A673 (cell line): ENCODE measurements at regions not wholly inside any gene's neighbourhood (a gene's known extent, or its start where the extent isn't known, plus 50 kb on each side); places are given as distances from the start of the nearest gene placed in this dataset.

Experiments
- BruUV-seq: library from RNA; stranded (reverse); fragments of 400-500 nt; replicated peaks from 2 replicates; lab custom pipeline; 2021; lab: Mats Ljungman, UMichigan
- CTCF ChIA-PET: fragments of 300-600 bp; sonication (Branson Sonifier 250); formaldehyde crosslinking; loops from one replicate; lab custom pipeline; 2022; ENCODE audit warnings: antibody characterized with exemption; lab: Charles Lee
- POLR2A ChIA-PET: fragments of 300-600 bp; sonication (Branson Sonifier 250); formaldehyde crosslinking; loops from one replicate; lab custom pipeline; 2022; ENCODE audit warnings: antibody characterized with exemption; ENCODE audit not compliant: low non-redundant PET; lab: Charles Lee
- DNase-seq: peaks from one replicate; pipeline ENCODE4 v3.0.0-alpha.2; 2015; ENCODE audit warnings: low spot score
- H3K27ac ChIP-seq: fragments of 200-600 bp; sonication (generic); 2 replicates; pipeline ENCODE4 v1.5.1; 2016; ENCODE audit warnings: mixed run types, low read depth, mild to moderate bottlenecking, mixed read lengths, antibody characterized with exemption, low read length; ENCODE audit not compliant: poor library complexity, severe bottlenecking
- H3K27me3 ChIP-seq: fragments of 200-600 bp; sonication (generic); replicated peaks from 2 replicates; pipeline ENCODE4 v1.6.1; 2017; ENCODE audit warnings: mixed run types, low read depth, mild to moderate bottlenecking, mixed read lengths, antibody characterized with exemption, low read length; ENCODE audit not compliant: insufficient read depth, poor library complexity
- H3K36me3 ChIP-seq: fragments of 200-600 bp; sonication (generic); 2 replicates; pipeline ENCODE4 v1.6.1; 2016; ENCODE audit warnings: mixed run types, mild to moderate bottlenecking, mixed read lengths, antibody characterized with exemption, low read length; ENCODE audit not compliant: insufficient read depth, poor library complexity, severe bottlenecking
- H3K4me1 ChIP-seq: fragments of 200-600 bp; sonication (generic); 2 replicates; pipeline ENCODE4 v1.6.1; 2017; ENCODE audit warnings: mixed run types, mild to moderate bottlenecking, mixed read lengths, antibody characterized with exemption, low read length; ENCODE audit not compliant: insufficient read depth, poor library complexity, severe bottlenecking
- H3K4me3 ChIP-seq: fragments of 200-600 bp; sonication (generic); 2 replicates; pipeline ENCODE4 v1.5.1; 2016; ENCODE audit warnings: low read depth, mixed run types, mild to moderate bottlenecking, mixed read lengths, low read length; ENCODE audit not compliant: poor library complexity, severe bottlenecking
- H3K9me3 ChIP-seq: fragments of 200-600 bp; sonication (generic); 2 replicates; pipeline ENCODE4 v1.6.1; 2016; ENCODE audit warnings: mixed run types, low read depth, mild to moderate bottlenecking, mixed read lengths, antibody characterized with exemption, low read length; ENCODE audit not compliant: poor library complexity, severe bottlenecking
- EZH2 ChIP-seq: fragments of 200-600 bp; sonication (generic); IDR thresholded peaks from 2 replicates; pipeline ENCODE4 v1.6.1; 2017; ENCODE audit warnings: borderline replicate concordance, low read depth, mild to moderate bottlenecking, mixed read lengths, antibody characterized with exemption, low read length; ENCODE audit not compliant: poor library complexity, severe bottlenecking
- intact Hi-C: fragments of 100-400 bp; cut with micrococcal nuclease; formaldehyde crosslinking; loops from one replicate; pipeline ENCODE4 v1.10.0; 2022; ENCODE audit not compliant: unreplicated experiment
- TF ChIP-seq, protein P1 (sequence below): fragments of 300-800, 200-600 bp; sonication (generic); conservative IDR thresholded peaks from 2 replicates; pipeline ENCODE4 v1.5.1; 2017; ENCODE audit warnings: low read depth, mild to moderate bottlenecking, antibody characterized with exemption, low read length, moderate library complexity, mixed read lengths

- CTCF ChIA-PET: no interaction called here
- Histone ChIP-seq H3K27me3 (no peaks in the 10 kb centered on the region), H3K4me1 (no peaks in the 10 kb centered on the region), H3K27ac (no peak overlapping the region), H3K36me3 (no peaks in the 10 kb centered on the region), H3K4me3 (no peak overlapping the region), H3K9me3 (peaks cover 15% of the 10 kb centered on the region)
- TF ChIP-seq EZH2: no peak
- TF ChIP-seq, protein P1, sequence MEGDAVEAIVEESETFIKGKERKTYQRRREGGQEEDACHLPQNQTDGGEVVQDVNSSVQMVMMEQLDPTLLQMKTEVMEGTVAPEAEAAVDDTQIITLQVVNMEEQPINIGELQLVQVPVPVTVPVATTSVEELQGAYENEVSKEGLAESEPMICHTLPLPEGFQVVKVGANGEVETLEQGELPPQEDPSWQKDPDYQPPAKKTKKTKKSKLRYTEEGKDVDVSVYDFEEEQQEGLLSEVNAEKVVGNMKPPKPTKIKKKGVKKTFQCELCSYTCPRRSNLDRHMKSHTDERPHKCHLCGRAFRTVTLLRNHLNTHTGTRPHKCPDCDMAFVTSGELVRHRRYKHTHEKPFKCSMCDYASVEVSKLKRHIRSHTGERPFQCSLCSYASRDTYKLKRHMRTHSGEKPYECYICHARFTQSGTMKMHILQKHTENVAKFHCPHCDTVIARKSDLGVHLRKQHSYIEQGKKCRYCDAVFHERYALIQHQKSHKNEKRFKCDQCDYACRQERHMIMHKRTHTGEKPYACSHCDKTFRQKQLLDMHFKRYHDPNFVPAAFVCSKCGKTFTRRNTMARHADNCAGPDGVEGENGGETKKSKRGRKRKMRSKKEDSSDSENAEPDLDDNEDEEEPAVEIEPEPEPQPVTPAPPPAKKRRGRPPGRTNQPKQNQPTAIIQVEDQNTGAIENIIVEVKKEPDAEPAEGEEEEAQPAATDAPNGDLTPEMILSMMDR: no peak
- POLR2A ChIA-PET: no interaction called here
- BruUV-seq: no TSS peak
- intact Hi-C loops: no loop called here
- no peak for DNase-seq
These were observed 136.7 kb upstream of the CHST15 start for GRCh38 chr10:124229989-124230634.

DNA sequence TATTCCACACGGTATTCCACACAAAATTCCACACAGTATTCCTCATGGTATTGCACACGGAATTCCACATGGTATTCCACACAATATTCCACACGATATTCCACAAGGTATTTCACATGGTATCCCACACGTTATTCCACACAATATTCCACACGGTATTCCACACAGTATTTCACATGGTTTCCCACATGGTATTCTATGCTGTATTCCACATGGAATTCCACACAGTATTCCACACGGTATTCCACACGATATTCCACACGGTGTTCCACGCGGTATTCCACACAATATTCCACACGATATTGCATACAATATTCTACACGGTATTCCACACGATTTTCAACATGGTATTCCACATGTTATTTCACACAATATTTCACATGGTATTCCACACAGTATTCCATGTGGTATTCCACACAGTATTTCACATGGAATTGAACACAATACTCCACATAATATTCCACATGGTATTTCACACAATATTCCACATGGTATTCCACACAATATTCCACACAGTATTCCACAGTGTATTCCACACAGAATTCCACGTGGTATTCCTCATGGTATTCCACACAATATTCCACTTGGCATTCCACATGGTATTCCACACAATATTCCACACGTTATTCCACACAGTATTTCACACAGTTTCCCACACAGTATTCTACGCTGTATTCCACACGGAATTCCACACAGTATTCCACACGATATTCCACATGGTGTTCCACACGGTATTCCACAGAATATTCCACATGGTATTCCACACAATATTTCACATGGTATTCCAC lies 136.0 kb upstream of the CHST15 start:
- Histone ChIP-seq H3K36me3 (no peaks in the 10 kb centered on the region), H3K27ac (no peak overlapping the region), H3K4me1 (no peaks in the 10 kb centered on the region), H3K27me3 (no peaks in the 10 kb centered on the region), H3K4me3 (no peak overlapping the region), H3K9me3 (peaks cover 15% of the 10 kb centered on the region)
- intact Hi-C loops: no loop called here
- TF ChIP-seq EZH2: no peak
- TF ChIP-seq, protein P1: no peak
- no TSS peak for BruUV-seq
- no peak for DNase-seq
- POLR2A ChIA-PET: no interaction called here
- CTCF ChIA-PET: no interaction called here

DNA sequence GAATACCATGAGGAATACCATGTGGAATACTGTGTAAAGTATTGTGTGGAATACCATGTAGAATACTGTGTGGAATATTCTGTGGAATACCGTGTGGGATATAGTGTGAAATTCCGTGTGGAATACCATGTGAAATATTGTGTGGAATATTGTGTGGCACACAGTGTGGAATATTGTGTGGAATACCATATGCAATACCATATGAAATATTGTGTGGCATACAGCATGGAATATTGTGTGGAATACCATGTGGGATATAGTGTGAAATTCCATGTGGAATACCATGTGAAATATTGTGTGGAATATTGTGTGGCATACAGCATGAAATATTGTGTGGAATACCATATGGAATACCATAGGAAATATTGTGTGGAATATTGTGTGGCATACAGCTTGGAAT lies 135.1 kb upstream of the CHST15 start:
- no peak overlapping the region for H3K27ac ChIP-seq
- intact Hi-C loops: no loop called here
- H3K4me3 ChIP-seq: no peak overlapping the region
- CTCF ChIA-PET: no interaction called here
- no peak for DNase-seq
- TF ChIP-seq, protein P1: no peak
- no peak for TF ChIP-seq EZH2
- H3K4me1 ChIP-seq: no peaks in the 10 kb centered on the region
- POLR2A ChIA-PET: no interaction called here
- H3K27me3 ChIP-seq: no peaks in the 10 kb centered on the region
- no peaks in the 10 kb centered on the region for H3K36me3 ChIP-seq
- BruUV-seq: no TSS peak
- peaks cover 15% of the 10 kb centered on the region for H3K9me3 ChIP-seq
